ENCODE measurements at regions not wholly inside any gene's neighbourhood (a gene's known extent, or its start where the extent isn't known, plus 50 kb on each side); places are given as distances from the start of the nearest gene placed in this dataset.
"Not testable (repeated sequence)": the region's sequence is repeated elsewhere in the genome, so short reads cannot be mapped to it uniquely, and the experiment has no call there.

- not testable (repeated sequence) for H3K79me2 ChIP-seq (ENCODE audit: control insufficient read depth, low read length); H3K4me2 ChIP-seq (ENCODE audit: low read length); H3K9me2 ChIP-seq (replicated peaks; ENCODE audit: control insufficient read depth, low read length); H3K4me1 ChIP-seq (ENCODE audit: control insufficient read depth, low read length); H3K36me3 ChIP-seq (ENCODE audit: control insufficient read depth, low read length); H3F3A ChIP-seq (ENCODE audit: control insufficient read depth, insufficient read depth); H4K20me1 ChIP-seq (ENCODE audit: control insufficient read depth, insufficient read depth, low read depth, low read length); H3K27ac ChIP-seq (ENCODE audit: low read depth, low read length); H3K27me3 ChIP-seq (ENCODE audit: control insufficient read depth, low read length); H3K9me3 ChIP-seq (ENCODE audit: control insufficient read depth, insufficient read depth, low read length); H3K4me3 ChIP-seq (ENCODE audit: low read length)
These were observed 260.2 kb downstream of the BCL2L11 start for GRCh38 chr2:111380733-111381439.

GRCh38 chr2:111381530-111382306 lies 261.0 kb downstream of the BCL2L11 start:
- not testable (repeated sequence) for H3K79me2 ChIP-seq (ENCODE audit: control insufficient read depth, low read length); H3K4me1 ChIP-seq (ENCODE audit: control insufficient read depth, low read length); H3K4me3 ChIP-seq (ENCODE audit: low read length); H3K4me2 ChIP-seq (ENCODE audit: low read length); H3F3A ChIP-seq (ENCODE audit: control insufficient read depth, insufficient read depth); H3K9me3 ChIP-seq (ENCODE audit: control insufficient read depth, insufficient read depth, low read length); H3K36me3 ChIP-seq (ENCODE audit: control insufficient read depth, low read length); H3K9me2 ChIP-seq (replicated peaks; ENCODE audit: control insufficient read depth, low read length); H3K27ac ChIP-seq (ENCODE audit: low read depth, low read length); H4K20me1 ChIP-seq (ENCODE audit: control insufficient read depth, insufficient read depth, low read depth, low read length); H3K27me3 ChIP-seq (ENCODE audit: control insufficient read depth, low read length)

GRCh38 chr2:111382507-111382906 lies 261.8 kb downstream of the BCL2L11 start:
- not testable (repeated sequence) for H3K9me3 ChIP-seq (ENCODE audit: control insufficient read depth, insufficient read depth, low read length); H3K27ac ChIP-seq (ENCODE audit: low read depth, low read length); H3K9me2 ChIP-seq (replicated peaks; ENCODE audit: control insufficient read depth, low read length); H4K20me1 ChIP-seq (ENCODE audit: control insufficient read depth, insufficient read depth, low read depth, low read length); H3K27me3 ChIP-seq (ENCODE audit: control insufficient read depth, low read length); H3K4me1 ChIP-seq (ENCODE audit: control insufficient read depth, low read length); H3K79me2 ChIP-seq (ENCODE audit: control insufficient read depth, low read length); H3K4me2 ChIP-seq (ENCODE audit: low read length); H3F3A ChIP-seq (ENCODE audit: control insufficient read depth, insufficient read depth); H3K36me3 ChIP-seq (ENCODE audit: control insufficient read depth, low read length); H3K4me3 ChIP-seq (ENCODE audit: low read length)

- H3K36me3 ChIP-seq (ENCODE audit: control insufficient read depth, low read length); H4K20me1 ChIP-seq (ENCODE audit: control insufficient read depth, insufficient read depth, low read depth, low read length): not testable (repeated sequence)
These were observed 262.6 kb downstream of the BCL2L11 start for GRCh38 chr2:111383311-111383710.

GRCh38 chr2:111385226-111385957 lies 264.7 kb downstream of the BCL2L11 start:
- not testable (repeated sequence) for H3K9me3 ChIP-seq (ENCODE audit: control insufficient read depth, insufficient read depth, low read length); H3F3A ChIP-seq (ENCODE audit: control insufficient read depth, insufficient read depth); H3K27me3 ChIP-seq (ENCODE audit: control insufficient read depth, low read length); H3K79me2 ChIP-seq (ENCODE audit: control insufficient read depth, low read length); H3K4me1 ChIP-seq (ENCODE audit: control insufficient read depth, low read length); H3K27ac ChIP-seq (ENCODE audit: low read depth, low read length); H4K20me1 ChIP-seq (ENCODE audit: control insufficient read depth, insufficient read depth, low read depth, low read length); H3K36me3 ChIP-seq (ENCODE audit: control insufficient read depth, low read length); H3K4me3 ChIP-seq (ENCODE audit: low read length); H3K4me2 ChIP-seq (ENCODE audit: low read length); H3K9me2 ChIP-seq (replicated peaks; ENCODE audit: control insufficient read depth, low read length)

More at GRCh38 chr2:111383311-111383710, 262.6 kb downstream of the BCL2L11 start:
- H3K9me2 ChIP-seq (replicated peaks; ENCODE audit: control insufficient read depth, low read length); H3K79me2 ChIP-seq (ENCODE audit: control insufficient read depth, low read length); H3K9me3 ChIP-seq (ENCODE audit: control insufficient read depth, insufficient read depth, low read length); H3K27me3 ChIP-seq (ENCODE audit: control insufficient read depth, low read length); H3K4me2 ChIP-seq (ENCODE audit: low read length); H3K4me1 ChIP-seq (ENCODE audit: control insufficient read depth, low read length); H3K27ac ChIP-seq (ENCODE audit: low read depth, low read length); H3K4me3 ChIP-seq (ENCODE audit: low read length); H3F3A ChIP-seq (ENCODE audit: control insufficient read depth, insufficient read depth): not testable (repeated sequence)

GRCh38 chr2:111390605-111391004 lies 269.9 kb downstream of the BCL2L11 start:
- not testable (repeated sequence) for H3K9me2 ChIP-seq (replicated peaks; ENCODE audit: control insufficient read depth, low read length); H3K27ac ChIP-seq (ENCODE audit: low read depth, low read length); H3K4me3 ChIP-seq (ENCODE audit: low read length); H3K27me3 ChIP-seq (ENCODE audit: control insufficient read depth, low read length); H3K4me2 ChIP-seq (ENCODE audit: low read length); H3K9me3 ChIP-seq (ENCODE audit: control insufficient read depth, insufficient read depth, low read length); H3K4me1 ChIP-seq (ENCODE audit: control insufficient read depth, low read length); H3F3A ChIP-seq (ENCODE audit: control insufficient read depth, insufficient read depth); H3K79me2 ChIP-seq (ENCODE audit: control insufficient read depth, low read length); H3K36me3 ChIP-seq (ENCODE audit: control insufficient read depth, low read length); H4K20me1 ChIP-seq (ENCODE audit: control insufficient read depth, insufficient read depth, low read depth, low read length)

GRCh38 chr2:111395350-111396128 lies 274.8 kb downstream of the BCL2L11 start:
- H3K4me3 ChIP-seq (ENCODE audit: low read length); H3K27ac ChIP-seq (ENCODE audit: low read depth, low read length); H3K79me2 ChIP-seq (ENCODE audit: control insufficient read depth, low read length); H3K9me2 ChIP-seq (replicated peaks; ENCODE audit: control insufficient read depth, low read length); H3K27me3 ChIP-seq (ENCODE audit: control insufficient read depth, low read length); H3F3A ChIP-seq (ENCODE audit: control insufficient read depth, insufficient read depth); H3K36me3 ChIP-seq (ENCODE audit: control insufficient read depth, low read length); H3K4me1 ChIP-seq (ENCODE audit: control insufficient read depth, low read length); H4K20me1 ChIP-seq (ENCODE audit: control insufficient read depth, insufficient read depth, low read depth, low read length); H3K9me3 ChIP-seq (ENCODE audit: control insufficient read depth, insufficient read depth, low read length); H3K4me2 ChIP-seq (ENCODE audit: low read length): not testable (repeated sequence)

Measured in DOHH2 (cell line).